Brain pericyte (primary cell): ENCODE measurements at regions not wholly inside any gene's neighbourhood (a gene's known extent, or its start where the extent isn't known, plus 50 kb on each side); places are given as distances from the start of the nearest gene placed in this dataset.
"Not testable (repeated sequence)": the region's sequence is repeated elsewhere in the genome, so short reads cannot be mapped to it uniquely, and the experiment has no call there.

ENCODE experiments used
- DNase-seq: peaks from one replicate; pipeline ENCODE4 v3.0.0-alpha.2; 2012; ENCODE audit warnings: low read depth, low spot score

DNA sequence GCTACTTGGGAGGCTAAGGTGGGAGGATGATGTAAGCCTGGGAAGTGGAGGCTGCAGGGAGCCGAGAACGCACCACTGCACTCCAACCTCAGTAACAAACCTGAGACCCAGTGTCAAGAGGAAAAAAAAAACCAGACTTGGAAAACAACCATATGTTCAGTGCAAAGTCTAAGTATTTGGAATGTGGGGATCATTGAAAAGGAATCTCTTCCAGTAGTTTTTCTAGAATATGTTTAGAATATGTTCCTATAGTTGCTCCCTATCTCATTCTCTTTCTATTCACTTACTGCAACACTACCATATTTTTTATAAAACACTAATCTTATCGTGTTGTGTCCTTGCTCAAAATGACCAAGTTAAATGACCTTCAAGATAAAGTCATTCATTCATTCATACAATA, 423.5 kb upstream of the SOX5 start:
- no peak for DNase-seq

DNA sequence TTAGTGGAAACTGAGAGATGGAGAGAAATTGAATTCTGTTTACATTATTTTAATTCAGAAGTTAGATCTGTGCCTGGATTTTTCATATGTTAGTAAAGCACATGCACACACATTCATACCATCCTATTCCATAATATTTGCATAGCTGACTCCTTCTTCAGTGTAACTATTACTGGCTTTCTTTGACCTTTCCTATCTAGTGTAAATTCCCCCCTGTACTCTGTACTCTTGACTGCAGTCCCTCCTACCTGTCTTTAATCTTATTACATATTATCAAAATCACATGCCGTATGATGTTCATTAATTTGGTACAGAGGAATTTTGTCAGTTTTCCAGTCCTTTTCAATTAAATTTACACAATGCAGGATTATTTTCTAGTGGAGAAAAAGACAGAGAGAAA, 417.0 kb upstream of the SOX5 start:
- no peak for DNase-seq

DNA sequence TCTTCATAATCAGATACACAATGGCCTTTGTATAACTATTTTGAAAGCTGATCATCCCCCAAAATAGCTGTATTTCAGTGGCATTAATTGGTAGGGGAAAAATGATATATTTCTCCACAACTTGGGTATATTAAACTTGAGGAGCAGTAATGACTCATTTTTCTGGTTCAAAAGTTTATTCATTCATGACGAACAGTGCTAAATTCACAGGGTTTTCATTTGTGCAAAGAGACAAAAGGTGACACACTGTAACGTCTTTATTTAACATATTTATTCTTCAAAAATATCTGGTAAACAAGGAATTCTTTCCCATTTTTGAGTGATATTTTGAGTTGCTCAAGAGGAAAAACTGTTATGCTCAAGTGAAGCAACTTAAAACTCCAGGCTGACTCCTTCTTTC, 415.5 kb upstream of the SOX5 start:
- DNase-seq: no peak

DNA sequence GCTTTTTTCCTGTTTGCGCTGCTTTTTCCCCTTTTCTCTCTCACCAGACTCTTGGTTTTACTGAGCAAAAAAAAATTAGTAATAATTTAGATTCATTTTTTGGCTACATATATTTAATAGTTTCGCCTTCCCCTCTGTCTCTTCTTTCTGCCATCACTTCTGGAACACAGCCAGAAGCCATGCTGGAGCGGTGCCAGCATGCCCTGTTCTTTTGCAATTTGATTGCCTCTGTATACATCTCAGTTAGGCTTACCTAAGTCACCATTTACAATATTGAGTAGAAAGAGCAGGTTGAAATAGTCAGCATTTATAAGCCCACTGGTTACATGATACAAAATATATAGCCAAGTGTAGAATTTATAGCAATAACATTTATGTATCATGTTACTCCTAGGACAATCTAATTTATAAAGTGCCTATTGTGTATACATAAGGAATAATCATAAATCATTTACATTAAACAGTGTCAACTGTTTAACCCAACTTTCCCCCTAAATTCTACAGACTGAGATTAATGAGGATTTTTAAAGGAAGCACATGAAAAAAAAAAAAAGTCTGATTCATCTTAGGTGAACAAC, 413.8 kb upstream of the SOX5 start:
- no peak for DNase-seq

DNA sequence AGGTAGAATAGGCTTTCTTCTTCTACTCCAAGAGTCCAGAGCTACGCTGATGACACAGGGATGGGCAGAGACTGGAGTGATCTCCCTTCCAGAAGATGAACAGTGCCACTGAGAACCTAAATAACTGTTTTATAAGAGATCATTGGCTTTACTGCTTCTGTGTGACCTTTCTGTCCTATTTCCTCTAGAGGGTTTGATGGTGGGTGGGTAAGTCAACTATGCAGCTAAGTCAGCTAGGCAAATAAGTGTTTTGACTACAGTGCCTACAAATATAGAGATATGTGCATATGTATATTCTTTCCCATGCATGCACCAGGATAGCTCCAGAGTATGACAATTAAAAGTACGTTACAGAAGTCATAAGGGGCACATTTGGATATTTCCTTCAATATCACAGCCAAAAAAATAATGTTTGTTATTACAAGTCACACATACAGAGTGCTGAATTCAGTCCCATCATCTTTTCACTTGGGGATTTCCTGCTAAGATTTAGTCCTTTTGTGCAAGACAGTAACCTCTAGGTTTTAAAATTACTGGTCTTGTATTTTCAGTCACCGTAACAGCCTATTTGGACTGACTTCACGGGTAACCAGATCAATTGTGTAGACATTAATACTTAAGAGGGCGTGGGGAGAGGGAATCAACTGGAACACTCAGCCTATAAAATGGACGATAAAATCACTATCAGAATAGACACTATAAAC, 412.6 kb upstream of the SOX5 start:
- DNase-seq: no peak

DNA sequence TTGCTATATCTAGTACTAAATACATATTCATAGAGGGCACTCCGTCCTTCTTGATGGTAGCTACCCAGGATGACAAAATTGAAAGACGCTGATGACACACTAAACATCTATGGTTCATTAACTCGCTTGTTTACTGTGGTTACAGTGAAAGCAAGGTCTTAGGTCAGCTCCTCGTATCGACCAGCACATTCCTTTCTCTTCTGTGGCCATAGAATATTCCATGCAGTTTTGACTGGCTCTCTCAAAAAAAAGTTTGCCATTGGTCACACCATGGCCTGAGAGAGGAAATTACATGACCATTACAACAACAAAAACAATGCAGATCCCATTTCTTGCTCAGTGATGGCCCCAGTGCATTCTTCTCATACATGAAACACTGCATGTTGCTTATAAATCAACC, 411.4 kb upstream of the SOX5 start:
- no peak for DNase-seq

DNA sequence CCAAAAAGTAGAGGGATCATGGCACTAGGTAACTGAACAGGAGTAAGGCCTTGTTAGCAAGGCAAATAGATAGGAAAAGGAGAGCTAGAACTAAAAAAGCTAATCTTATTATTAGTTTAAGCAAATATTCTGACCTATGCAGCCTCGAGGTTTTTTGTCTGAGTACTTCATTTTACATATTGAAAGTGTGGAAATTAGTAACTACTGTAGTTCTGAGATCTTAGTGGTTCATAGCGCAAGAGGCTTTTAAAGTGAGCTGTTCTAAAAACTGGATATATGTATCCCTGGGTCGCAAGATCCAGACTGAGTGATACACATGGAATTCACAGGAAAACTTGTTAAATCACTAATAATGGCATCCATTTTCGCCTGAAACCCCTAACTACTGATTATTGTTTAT, 411.0 kb upstream of the SOX5 start:
- no peak for DNase-seq

DNA sequence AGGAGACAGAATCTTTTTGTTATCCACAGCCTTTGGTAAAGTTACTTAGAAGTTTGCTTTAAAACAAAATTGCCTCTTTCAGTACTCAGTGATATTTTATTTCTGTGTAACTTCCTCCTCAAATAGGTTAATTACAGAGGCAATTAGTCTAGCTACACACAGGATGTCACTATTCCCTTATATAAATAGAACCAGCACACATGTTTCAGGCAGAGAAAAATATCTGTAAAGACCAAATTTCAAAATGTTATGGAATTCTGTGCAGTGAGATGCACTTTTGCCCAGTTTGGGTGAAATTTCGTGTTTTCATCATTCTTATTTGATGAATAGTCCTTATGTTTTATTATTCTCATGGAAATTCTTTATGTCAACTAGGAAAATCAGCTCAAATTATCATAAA, 410.6 kb upstream of the SOX5 start:
- no peak for DNase-seq

DNA sequence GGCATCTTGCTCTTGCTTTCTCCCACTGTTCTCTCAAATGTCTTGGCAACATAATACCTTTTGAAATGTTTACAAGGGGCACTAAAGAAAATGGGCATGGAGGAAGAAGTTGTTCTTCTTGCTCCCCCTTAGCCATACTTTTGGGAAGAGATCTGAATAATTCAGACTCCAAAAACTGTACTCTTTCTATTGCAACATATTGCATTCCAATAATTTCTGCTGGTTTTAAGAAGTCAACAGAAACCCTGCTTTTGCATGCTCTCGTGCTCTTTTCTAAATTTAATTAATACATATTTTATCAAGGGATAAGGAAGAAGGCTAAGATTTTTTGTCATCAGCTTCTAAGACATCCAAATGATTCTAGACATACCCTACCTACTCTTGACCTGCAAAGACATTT, 409.9 kb upstream of the SOX5 start:
- no peak for DNase-seq

DNA sequence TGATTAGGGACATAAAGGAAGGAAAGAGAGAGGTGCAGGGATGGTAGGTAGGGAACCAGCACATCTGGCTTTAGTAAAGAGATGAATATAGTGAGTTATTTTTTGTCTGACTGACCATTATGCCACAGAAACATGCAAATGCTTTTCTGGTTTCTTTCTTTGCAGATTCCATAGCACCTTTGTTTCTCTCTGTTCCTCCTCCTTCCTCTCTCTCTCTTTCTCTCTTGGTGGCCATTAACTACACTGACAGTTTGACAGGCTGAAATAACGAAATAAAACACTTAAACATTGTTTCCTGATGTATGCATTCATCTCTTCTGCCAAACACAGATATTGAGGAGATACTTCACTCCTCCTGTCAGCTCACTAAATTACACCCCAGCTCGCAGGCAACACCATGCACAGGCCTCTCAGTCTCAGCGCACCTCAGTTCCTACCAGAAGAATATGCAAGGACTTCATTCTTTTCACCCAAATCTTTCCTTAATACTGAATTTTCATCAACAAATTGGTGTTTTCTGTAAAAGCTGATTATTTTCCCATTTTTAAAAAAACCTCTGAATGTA, 406.9 kb upstream of the SOX5 start:
- no peak for DNase-seq

DNA sequence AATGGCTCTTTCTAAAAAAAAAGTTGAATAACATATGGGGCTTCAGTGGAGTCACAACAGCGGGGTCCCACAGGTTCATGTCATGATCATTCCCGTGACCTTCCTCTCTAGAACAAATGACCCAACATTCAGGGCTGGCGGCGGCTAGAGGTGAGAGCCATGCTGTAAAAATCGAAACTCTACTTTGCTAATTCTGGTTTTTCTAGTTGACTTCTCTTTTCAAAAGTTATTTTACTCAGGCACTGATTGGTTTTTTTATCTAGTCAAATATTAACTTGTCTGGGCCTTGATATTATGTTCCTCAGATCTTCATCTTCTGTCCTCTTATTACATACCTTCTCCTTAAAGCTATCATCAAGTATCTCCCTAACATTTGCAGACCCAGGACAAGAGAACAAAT, 402.9 kb upstream of the SOX5 start:
- DNase-seq: no peak

DNA sequence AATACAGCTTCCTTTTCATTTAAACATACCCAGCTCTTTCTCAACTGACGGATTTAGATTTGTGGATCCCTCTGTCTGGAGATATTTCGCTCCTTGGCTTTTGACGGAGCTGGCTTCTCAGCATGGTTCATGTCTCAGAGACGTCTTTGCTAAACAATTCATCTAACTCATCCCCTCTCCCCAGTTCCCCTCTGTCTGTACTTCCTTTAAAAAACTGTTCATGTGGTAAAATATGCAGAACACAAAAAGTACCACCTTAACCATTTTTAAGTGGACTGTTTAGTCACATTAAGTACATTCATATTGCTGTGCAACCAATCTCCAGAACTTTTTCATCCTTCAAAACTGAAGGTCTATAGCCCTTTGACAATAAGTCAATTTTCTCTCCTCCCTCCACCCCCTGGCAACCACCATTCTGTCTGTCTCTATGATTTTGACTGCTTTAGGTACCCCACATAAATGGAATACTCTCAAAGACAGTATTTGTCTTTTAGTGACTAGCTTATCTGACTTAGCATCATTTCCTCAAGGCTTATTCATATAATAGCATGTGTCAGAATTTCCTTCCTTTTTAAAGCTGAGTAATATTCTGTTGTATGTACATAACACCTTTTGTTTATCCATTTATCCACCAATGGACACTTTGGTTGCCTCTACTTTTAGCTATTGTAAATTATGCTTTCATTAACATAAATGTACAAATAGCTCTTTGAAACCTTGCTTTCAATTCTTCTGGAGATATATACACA, 399.8 kb upstream of the SOX5 start:
- DNase-seq: no peak

DNA sequence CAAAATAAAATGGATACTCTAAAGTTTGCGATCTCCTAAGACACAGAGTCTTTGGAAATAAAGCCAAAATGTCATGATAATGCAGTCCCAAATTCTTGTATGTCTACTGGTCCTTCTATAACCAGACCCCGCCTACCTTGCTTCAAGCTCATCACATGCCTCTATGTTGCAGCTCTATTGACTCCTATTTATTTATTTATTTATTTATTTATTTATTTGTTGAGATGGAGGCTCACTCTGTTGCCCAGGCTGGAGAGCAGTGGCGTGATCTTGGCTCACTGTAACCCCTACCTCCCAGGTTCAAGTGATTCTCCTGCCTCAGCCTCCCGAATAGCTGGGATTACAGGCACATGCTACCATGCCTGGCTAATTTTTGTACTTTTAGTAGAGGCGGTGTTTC, 398.7 kb upstream of the SOX5 start:
- not testable (repeated sequence) for DNase-seq

DNA sequence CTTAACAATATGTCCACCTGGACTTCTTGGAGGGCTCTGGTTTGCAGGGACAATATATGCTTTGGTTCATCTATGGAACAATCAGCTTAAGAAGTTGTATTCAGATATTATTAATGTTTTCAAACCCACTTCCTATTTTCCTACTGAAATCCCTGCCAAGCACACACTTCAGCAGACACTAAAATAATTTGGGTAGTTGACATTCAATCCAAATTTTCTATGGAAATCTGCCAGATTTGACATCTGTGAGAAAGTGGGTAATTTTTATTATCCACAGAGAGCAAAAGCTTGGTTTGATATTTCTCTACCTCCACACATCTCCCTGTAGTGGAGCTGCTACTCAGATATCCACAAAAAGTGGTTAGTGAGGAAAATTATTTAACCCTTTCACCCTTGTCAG, 378.8 kb upstream of the SOX5 start:
- DNase-seq: no peak

DNA sequence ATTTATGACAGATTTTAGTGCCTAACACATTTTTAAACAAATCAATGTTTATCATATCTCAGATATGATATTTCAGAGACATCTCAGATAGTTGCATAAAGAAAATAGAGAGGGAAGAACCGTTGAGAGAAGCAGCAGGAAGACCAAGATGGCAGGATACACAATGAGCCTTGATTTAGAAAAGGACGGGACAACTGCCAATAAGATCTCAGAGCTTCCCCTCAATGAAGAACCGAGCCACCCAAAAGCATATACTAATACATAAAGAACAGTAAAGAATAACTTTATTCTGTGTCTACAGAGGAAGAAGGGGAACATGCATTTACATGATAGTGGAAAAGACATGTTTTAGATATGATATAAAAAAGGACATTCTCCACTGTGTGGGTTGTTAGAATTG, 375.9 kb upstream of the SOX5 start:
- DNase-seq: no peak

DNA sequence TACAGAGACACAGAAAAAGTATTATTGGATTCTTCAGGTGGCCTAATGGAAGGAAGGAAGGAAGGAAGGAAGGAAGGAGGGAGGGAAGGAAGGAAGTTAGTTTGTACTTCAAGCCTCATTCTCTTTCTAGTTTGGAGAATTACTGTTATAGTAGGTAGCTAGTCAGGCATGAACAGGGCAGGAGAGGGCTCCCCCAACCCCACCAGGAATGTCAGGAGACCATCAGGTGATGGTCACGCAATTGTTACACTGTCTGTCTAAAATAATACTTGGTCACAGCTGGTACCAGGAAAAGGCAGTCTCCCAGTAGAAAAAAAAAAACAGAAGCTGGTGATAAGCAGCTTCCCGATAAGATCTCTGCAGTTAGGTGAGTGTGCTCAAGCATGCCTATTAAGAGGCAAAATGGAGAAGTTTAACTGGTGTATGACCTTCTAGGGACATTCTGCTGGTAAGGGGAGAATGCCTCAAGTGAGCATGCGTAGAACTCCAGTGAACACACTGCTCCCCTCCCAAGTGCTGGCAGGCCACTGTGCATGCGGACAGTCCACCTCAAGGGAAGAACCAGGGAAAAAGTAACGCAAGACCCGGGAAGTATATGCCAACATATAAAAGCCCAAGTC, 358.4 kb upstream of the SOX5 start:
- no peak for DNase-seq

DNA sequence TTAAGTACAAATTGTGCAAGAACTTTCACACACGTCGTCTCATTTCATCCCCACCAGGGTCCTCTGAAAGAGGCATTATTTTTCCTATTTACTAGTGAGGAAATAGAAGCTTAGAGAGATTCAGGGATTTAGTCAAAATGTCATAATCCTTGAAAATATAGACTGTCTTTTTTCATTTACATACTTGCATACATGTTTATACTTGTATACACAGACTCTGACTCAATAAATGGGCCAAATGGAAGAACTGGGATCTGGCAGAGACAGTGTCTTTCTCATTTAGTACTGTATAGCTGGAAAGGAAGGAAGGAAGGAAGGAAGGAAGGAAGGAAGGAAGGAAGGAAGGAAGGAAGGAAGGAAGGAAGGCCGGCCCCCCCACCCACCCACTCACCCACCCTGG, 357.7 kb upstream of the SOX5 start:
- no peak for DNase-seq

DNA sequence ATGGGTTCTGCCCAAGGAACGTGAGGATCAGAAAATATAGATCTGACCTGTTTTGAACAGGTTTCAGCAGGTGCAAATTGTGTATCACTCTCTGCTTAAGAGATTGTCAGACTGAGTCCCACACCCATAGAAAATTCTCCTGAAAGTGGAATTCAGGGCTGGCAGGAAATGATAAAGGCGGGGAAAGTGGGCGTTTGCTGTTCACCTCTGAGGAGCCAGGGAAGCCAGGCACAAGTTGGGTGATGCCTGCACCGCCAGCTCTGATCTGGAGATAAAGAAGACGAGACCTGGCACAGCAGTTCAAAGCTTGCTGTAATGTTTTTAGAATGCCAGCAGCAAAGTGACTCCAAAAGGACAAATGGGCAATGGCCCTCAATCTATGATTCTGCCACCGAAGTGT, 356.5 kb upstream of the SOX5 start:
- DNase-seq: no peak

DNA sequence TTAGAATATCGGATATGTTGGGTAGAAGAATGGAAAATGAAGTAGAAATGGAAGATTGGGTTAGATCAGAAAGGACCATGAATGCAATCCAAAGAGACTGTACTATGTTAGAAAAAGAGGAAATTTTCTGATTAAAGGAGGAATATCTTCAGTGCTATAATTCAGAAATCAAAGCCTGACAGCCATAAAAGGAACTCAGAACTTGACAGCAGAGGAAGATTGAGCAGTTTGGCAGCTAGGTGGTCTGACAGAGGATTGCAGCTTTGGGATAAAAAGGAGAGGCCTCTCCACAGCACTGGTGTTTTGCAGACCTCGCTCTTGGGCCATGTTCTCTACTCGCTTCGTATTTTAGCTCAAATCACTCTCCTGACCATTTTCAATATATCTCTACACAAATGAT, 354.8 kb upstream of the SOX5 start:
- DNase-seq: no peak

DNA sequence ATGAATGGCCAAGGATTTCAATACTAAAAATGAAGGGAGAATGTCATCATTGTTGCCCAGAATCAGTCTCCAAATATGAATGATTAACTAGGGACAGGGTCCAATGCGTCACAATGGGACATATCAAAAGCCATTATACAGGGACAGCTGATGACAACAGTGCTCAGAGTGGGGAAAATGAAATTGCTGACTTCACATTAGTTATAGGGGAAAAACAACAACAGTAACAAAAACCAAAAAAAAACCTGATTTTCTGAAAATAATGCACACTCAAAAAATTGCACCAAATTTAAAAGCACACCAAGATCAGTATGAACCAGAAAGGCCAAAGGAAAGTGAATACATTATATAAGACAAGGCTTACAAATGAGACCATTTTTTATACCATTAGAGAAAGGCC, 353.2 kb upstream of the SOX5 start:
- DNase-seq: no peak

DNA sequence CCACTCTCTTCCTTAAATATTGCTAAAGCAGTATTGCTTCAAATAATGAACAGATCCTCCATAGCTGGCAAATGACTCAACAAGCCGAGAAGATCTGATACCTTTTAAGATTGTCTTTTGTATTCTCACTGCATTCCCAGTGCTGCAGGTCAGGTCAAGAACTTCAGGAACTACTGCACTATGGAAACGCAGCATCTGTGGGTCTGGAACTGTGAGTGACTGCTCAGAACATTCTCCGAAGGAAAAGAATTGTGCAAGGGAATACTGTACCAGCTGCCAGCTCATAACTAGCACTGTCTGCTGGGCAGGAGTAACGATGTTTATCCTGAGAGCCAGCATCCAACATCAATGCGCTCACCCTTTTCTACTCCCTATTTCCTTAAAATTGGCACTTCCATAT, 348.0 kb upstream of the SOX5 start:
- no peak for DNase-seq

DNA sequence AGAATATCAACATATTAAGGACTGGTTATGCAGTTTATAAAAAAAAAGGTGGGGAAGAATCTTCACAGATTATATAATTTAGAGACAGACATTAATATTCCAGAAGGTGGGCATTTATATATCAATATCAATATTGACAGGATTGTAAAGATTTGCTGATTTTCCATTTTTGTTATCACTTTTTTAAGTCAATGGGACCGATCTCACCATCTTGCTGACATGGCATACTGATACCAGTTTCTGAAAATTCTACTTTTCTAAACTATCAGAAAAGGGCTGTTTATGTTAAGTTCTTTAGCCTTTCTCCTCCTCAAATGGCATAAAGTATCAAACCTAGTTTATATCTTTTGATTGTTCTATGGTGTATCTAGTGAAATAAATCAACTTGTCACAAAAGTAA, 344.1 kb upstream of the SOX5 start:
- DNase-seq: no peak

DNA sequence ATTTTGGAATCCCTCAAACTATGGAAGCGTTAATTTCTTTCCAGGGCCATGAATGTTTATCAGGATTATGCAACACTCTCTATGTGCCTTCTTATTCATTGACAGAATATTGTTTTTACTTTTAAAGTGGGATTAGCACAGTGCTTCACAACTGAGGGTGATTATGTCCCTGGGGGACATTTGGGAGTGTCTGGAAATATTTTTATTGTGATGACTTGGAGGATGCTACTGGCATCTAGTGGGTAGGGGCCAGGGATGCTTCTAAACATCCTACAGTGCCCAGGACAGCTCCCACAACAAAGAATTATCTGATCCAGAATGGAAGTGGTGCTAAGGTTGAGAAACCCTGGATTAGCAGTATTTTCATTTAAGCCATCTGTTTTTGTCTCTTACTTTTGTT, 338.5 kb upstream of the SOX5 start:
- DNase-seq: no peak
